ENCODE measurements at regions not wholly inside any gene's neighbourhood (a gene's known extent, or its start where the extent isn't known, plus 50 kb on each side); places are given as distances from the start of the nearest gene placed in this dataset.
A peak's percentile ranks its signal among the peaks of the same experiment; 100 is the strongest.

GRCh38 chr3:5423076-5423475 is 235.6 kb downstream of the EDEM1 start:
- H3K27me3 Mint-ChIP-seq: no peaks in the 10 kb centered on the region
- no peaks in the 10 kb centered on the region for H3K9me3 Mint-ChIP-seq
- no peak overlapping the region for H3K4me3 Mint-ChIP-seq
- no peaks in the 10 kb centered on the region for H3K36me3 Mint-ChIP-seq
- no peak for TF ChIP-seq CTCF (conservative IDR thresholded peaks at IDR 0.05)
- DNase-seq (ENCODE audit: extremely low spot score, unreplicated experiment): no peak
- H3K27ac Mint-ChIP-seq: no peak overlapping the region
- H3K4me1 Mint-ChIP-seq (ENCODE audit: unreplicated experiment): peaks cover 22% of the 10 kb centered on the region

GRCh38 chr3:5423523-5423922 is 236.0 kb downstream of the EDEM1 start:
- H3K4me3 Mint-ChIP-seq: no peak overlapping the region
- DNase-seq (ENCODE audit: extremely low spot score, unreplicated experiment): no peak
- no peaks in the 10 kb centered on the region for H3K36me3 Mint-ChIP-seq
- no peak for TF ChIP-seq CTCF (conservative IDR thresholded peaks at IDR 0.05)
- H3K27me3 Mint-ChIP-seq: no peaks in the 10 kb centered on the region
- H3K9me3 Mint-ChIP-seq: no peaks in the 10 kb centered on the region
- peaks cover 26% of the 10 kb centered on the region for H3K4me1 Mint-ChIP-seq (ENCODE audit: unreplicated experiment)
- no peak overlapping the region for H3K27ac Mint-ChIP-seq

GRCh38 chr3:5425371-5425770 is 237.9 kb downstream of the EDEM1 start:
- Mint-ChIP-seq H3K9me3 (no peaks in the 10 kb centered on the region), H3K4me3 (no peak overlapping the region), H3K27me3 (no peaks in the 10 kb centered on the region), H3K36me3 (no peaks in the 10 kb centered on the region), H3K4me1 (ENCODE audit: unreplicated experiment) (peaks cover 37% of the 10 kb centered on the region), H3K27ac (no peak overlapping the region)
- DNase-seq (ENCODE audit: extremely low spot score, unreplicated experiment): no peak
- no peak for TF ChIP-seq CTCF (conservative IDR thresholded peaks at IDR 0.05)

- Mint-ChIP-seq H3K27me3 (no peaks in the 10 kb centered on the region), H3K4me1 (ENCODE audit: unreplicated experiment) (peaks cover 37% of the 10 kb centered on the region), H3K4me3 (peak overlapping the region; percentile 16), H3K9me3 (no peaks in the 10 kb centered on the region), H3K27ac (no peak overlapping the region), H3K36me3 (no peaks in the 10 kb centered on the region)
- TF ChIP-seq CTCF (conservative IDR thresholded peaks at IDR 0.05): peak; percentile 94
- peak; percentile 84 for DNase-seq (ENCODE audit: extremely low spot score, unreplicated experiment)
These were observed 238.8 kb downstream of the EDEM1 start for GRCh38 chr3:5426094-5426883.

GRCh38 chr3:5427021-5427420 is 239.5 kb downstream of the EDEM1 start:
- no peak overlapping the region for H3K27ac Mint-ChIP-seq
- no peaks in the 10 kb centered on the region for H3K27me3 Mint-ChIP-seq
- no peak overlapping the region for H3K4me3 Mint-ChIP-seq
- no peaks in the 10 kb centered on the region for H3K9me3 Mint-ChIP-seq
- H3K36me3 Mint-ChIP-seq: no peaks in the 10 kb centered on the region
- DNase-seq (ENCODE audit: extremely low spot score, unreplicated experiment): no peak
- no peak for TF ChIP-seq CTCF (conservative IDR thresholded peaks at IDR 0.05)
- peaks cover 37% of the 10 kb centered on the region for H3K4me1 Mint-ChIP-seq (ENCODE audit: unreplicated experiment)
